ENCODE measurements at regions not wholly inside any gene's neighbourhood (a gene's known extent, or its start where the extent isn't known, plus 50 kb on each side); places are given as distances from the start of the nearest gene placed in this dataset.

DNA sequence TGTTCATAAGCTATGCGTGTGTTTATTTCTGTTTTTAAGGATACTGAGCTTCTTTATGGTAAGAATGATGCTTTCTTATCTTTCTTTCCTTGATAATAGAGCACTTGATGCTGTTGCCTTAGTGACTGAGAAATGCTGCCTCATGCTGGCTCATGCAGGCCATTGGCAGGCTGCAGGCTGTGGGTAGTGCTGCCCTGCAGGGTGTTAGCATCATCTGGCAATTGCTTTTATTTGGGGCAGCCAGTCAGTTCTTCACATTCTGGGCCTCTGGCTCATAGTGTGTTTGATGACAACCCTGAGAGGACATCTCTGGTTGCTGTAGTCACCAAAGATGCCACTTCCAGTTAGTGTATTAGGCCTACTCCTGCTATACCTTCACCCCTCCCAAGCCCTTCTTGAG lies 66.2 kb upstream of the ONECUT1 start:
- no peak for DNase-seq (ENCODE audit: low read depth, low spot score)
- H3K4me3 ChIP-seq (ENCODE audit: low read depth, low read length) = no peak overlapping the region
- TF ChIP-seq, protein P1, sequence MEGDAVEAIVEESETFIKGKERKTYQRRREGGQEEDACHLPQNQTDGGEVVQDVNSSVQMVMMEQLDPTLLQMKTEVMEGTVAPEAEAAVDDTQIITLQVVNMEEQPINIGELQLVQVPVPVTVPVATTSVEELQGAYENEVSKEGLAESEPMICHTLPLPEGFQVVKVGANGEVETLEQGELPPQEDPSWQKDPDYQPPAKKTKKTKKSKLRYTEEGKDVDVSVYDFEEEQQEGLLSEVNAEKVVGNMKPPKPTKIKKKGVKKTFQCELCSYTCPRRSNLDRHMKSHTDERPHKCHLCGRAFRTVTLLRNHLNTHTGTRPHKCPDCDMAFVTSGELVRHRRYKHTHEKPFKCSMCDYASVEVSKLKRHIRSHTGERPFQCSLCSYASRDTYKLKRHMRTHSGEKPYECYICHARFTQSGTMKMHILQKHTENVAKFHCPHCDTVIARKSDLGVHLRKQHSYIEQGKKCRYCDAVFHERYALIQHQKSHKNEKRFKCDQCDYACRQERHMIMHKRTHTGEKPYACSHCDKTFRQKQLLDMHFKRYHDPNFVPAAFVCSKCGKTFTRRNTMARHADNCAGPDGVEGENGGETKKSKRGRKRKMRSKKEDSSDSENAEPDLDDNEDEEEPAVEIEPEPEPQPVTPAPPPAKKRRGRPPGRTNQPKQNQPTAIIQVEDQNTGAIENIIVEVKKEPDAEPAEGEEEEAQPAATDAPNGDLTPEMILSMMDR (IDR thresholded peaks at IDR 0.05; ENCODE audit: low read depth, low read length) = no peak
- H3K27me3 ChIP-seq (ENCODE audit: control insufficient read depth, insufficient read depth, low read length) = no peaks in the 10 kb centered on the region
- no peaks in the 10 kb centered on the region; the same call in 1 of the 2 replicates for H3K9me3 ChIP-seq (ENCODE audit: control insufficient read depth, insufficient read depth, low read length)
- ChIA-PET CTCF (interaction anchor here (0.6 kb wide), 1 partner anchor 1905 kb away, joined by 3 read pairs; no protein-coding TSS in a partner anchor), POLR2A (no interaction called here)
- H3K27ac ChIP-seq (ENCODE audit: low read depth, low read length) = no peak overlapping the region

DNA sequence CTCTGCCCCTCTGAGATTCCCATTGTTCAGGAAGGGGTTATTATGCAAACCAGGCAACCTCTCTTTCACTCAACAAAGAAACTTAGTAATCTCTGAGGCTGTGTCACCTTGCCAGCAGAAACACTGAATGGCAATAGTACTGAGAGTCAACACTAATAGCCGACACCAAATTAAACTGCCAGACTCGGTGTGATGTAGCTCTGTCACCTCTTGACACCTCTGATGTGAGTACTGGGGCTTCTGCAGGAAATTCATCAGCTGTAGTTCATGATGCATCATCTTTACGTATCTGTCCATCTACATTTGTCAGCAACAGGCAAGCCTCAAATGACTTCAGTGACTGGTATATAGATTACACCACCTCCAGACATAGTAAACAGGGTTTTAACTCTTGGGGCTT lies 65.0 kb upstream of the ONECUT1 start:
- TF ChIP-seq, protein P1 (IDR thresholded peaks at IDR 0.05; ENCODE audit: low read depth, low read length) = no peak
- Histone ChIP-seq H3K27me3 (ENCODE audit: control insufficient read depth, insufficient read depth, low read length) (no peaks in the 10 kb centered on the region), H3K27ac (ENCODE audit: low read depth, low read length) (no peak overlapping the region), H3K9me3 (ENCODE audit: control insufficient read depth, insufficient read depth, low read length) (no peaks in the 10 kb centered on the region; the same call in 1 of the 2 replicates), H3K4me3 (ENCODE audit: low read depth, low read length) (no peak overlapping the region)
- ChIA-PET CTCF (no interaction called here), POLR2A (no interaction called here)
- DNase-seq (ENCODE audit: low read depth, low spot score) = no peak

DNA sequence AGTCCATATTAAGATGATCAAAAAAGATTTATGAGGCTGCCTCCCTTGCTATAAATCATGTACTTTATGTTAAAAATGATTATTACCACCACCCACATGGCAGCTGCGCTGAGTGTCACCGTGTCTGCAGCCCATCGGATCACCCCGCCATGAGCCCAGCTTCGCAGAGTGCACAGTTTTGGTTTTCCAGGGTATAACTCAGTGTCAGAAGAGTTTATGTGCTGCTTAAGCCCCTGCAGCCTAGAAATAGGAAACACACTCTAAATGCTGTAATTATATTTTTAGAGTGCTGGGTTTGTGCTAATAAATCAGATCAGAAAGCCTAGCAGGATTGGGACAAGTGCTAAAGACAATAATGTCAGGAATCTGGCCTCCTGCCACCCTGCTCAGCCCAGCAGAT lies 54.7 kb upstream of the ONECUT1 start:
- TF ChIP-seq, protein P1 (IDR thresholded peaks at IDR 0.05; ENCODE audit: low read depth, low read length) = no peak
- CTCF ChIA-PET = no interaction called here

More for the DNA sequence above, 54.7 kb upstream of the ONECUT1 start:
- POLR2A ChIA-PET = no interaction called here
- Histone ChIP-seq H3K27ac (ENCODE audit: low read depth, low read length) (no peak overlapping the region), H3K27me3 (ENCODE audit: control insufficient read depth, insufficient read depth, low read length) (no peaks in the 10 kb centered on the region), H3K9me3 (ENCODE audit: control insufficient read depth, insufficient read depth, low read length) (no peaks in the 10 kb centered on the region; the same call in 1 of the 2 replicates), H3K4me3 (ENCODE audit: low read depth, low read length) (no peak overlapping the region)
- no peak for DNase-seq (ENCODE audit: low read depth, low spot score)
